Thyroid gland (tissue), 4 donors: ENCODE measurements at regions not wholly inside any gene's neighbourhood (a gene's known extent, or its start where the extent isn't known, plus 50 kb on each side); places are given as distances from the start of the nearest gene placed in this dataset.

Experiments
- DNase-seq, 2 donors: peaks; one replicate each; pipeline ENCODE4 v3.0.0-alpha.2; 2019
- H3K27ac ChIP-seq, 3 donors: fragments of 200-600 bp; sonication (generic); 1 replicate in 2 of 3; 2 replicates in 1 of 3; pipeline ENCODE4 v1.5.1; 2016 to 2019; ENCODE audit warnings: mild to moderate bottlenecking in 1 of 3, moderate library complexity in 1 of 3
- H3K27me3 ChIP-seq: fragments of 200-600 bp; sonication (generic); one replicate; pipeline ENCODE4 v1.5.1; 2019
- H3K36me3 ChIP-seq, 2 donors: fragments of 200-600 bp; sonication (generic); one replicate each; pipeline ENCODE4 v1.5.1; 2016 to 2019
- H3K4me1 ChIP-seq, 2 donors: fragments of 200-600 bp; sonication (generic); one replicate each; pipeline ENCODE4 v1.5.1; 2017 to 2019
- H3K4me3 ChIP-seq, 3 donors: fragments of 200-600 bp; sonication (generic); replicated peaks in 1 of 3; 1 replicate in 2 of 3; 2 replicates in 1 of 3; pipeline ENCODE4 v1.5.1; 2016; ENCODE audit warnings: mild to moderate bottlenecking in 1 of 3
- H3K9me3 ChIP-seq: fragments of 200-600 bp; sonication (generic); one replicate; pipeline ENCODE4 v1.5.1; 2017
- CTCF ChIP-seq, 6 experiments: fragments of 200-600 bp in 3 of 6; fragments of 450-650 bp in 3 of 6; sonication (generic) in 3 of 6; IDR thresholded peaks; one replicate each; pipeline ENCODE4 v1.5.1; 2016 to 2019; ENCODE audit warnings: antibody characterized with exemption in 6 of 6, mild to moderate bottlenecking in 2 of 6, inconsistent platforms in 1 of 6, moderate library complexity in 1 of 6
- POLR2A ChIP-seq, 2 donors: fragments of 450-650 bp; IDR thresholded peaks; one replicate each; pipeline ENCODE4 v1.6.1; 2017; ENCODE audit warnings: antibody characterized with exemption in 2 of 2, mild to moderate bottlenecking in 2 of 2, moderate library complexity in 1 of 2
- WGBS, 2 donors: methylation state at CpG; one replicate each; pipeline ENCODE4 v1.1.5; 2017; 5-methylcytosine and 5-hydroxymethylcytosine counted together
- intact Hi-C: fragments of 100-400 bp; cut with DNase I; formaldehyde crosslinking; loops from one replicate; pipeline ENCODE4 v1.15.1; 2023

- WGBS, 2 donors = 84 to 89% methylated on average over 5 of the region's 5 CpGs
- no peak for DNase-seq
Measured at GRCh38 chrX:13893826-13894225, 76.9 kb upstream of the GPM6B start.

DNA sequence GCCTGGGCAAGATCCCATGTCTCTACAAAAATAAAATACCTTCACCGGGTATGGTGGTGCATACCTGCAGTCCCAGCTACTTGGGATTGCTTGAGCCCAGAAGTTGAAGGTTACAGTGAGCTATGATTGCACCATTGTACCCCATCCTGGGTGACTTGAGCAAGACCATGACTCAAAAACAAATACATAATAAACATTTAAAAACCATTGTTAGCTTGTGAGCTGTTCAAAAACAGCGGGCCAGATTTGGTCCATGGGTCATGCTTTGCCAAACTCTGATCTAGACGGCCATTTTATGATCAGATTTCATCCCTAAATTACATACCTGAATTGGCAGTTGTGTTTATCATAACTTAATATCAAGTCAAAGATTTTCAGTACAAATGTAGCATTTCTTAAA is 76.0 kb upstream of the GPM6B start:
- TF ChIP-seq POLR2A (IDR thresholded peaks at IDR 0.05) (no peak), CTCF (IDR thresholded peaks at IDR 0.05) (no peak)
- H3K27ac ChIP-seq = no peak overlapping the region
- H3K4me3 ChIP-seq = no peak overlapping the region
- WGBS, 2 donors = 100% methylated on average over 2 to 3 of the region's 3 CpGs
- no peaks in the 10 kb centered on the region for H3K36me3 ChIP-seq
- H3K4me1 ChIP-seq = no peaks in the 10 kb centered on the region
- no peak for DNase-seq
- no peaks in the 10 kb centered on the region for H3K9me3 ChIP-seq
- intact Hi-C loops = no loop called here
- H3K27me3 ChIP-seq = no peaks in the 10 kb centered on the region

More at GRCh38 chrX:13893826-13894225, 76.9 kb upstream of the GPM6B start:
- Histone ChIP-seq H3K4me3 (no peak overlapping the region), H3K27ac (no peak overlapping the region), H3K27me3 (no peaks in the 10 kb centered on the region), H3K9me3 (no peaks in the 10 kb centered on the region), H3K36me3 (no peaks in the 10 kb centered on the region), H3K4me1 (no peaks in the 10 kb centered on the region)
- intact Hi-C loops = no loop called here
- no peak for TF ChIP-seq POLR2A (IDR thresholded peaks at IDR 0.05)
- TF ChIP-seq CTCF (IDR thresholded peaks at IDR 0.05) = no peak

DNA sequence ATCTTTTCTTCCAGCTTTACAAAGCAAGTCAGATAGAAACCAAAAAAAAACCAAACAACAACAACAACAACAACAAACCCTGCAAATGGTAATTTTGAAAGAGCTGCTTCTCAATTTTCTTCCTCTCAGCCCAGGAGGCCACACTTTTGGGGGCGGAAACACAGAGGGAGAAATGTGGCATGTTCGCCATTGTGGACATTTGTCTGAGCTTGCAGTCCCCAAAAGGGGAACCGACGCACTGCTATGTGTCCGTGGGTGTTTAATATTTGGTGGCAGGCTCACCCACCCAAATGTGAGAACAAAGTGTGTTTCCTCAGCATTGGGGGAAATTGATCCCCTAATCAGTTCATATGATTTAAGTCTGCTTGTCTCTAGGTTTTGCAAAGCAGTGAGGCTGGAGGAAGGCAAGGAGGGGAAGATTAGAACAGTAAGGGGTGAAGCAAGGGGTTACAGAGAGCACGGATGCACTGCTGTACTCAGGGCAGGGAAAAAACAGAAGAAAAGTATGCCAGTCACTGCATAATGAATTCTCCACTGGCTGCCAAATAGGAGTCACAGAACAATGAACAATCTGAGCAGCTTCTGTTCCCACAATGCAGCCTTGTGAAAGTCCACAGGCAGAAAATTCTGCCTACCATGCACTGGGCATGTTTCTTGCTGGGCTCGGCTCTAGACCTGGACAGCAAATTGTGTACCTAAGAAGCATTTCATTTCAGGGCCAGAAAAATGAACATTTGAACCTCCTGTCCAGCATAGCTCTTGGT is 74.7 kb upstream of the GPM6B start:
- Histone ChIP-seq H3K27me3 (no peaks in the 10 kb centered on the region), H3K4me1 (no peaks in the 10 kb centered on the region), H3K27ac (no peak overlapping the region), H3K4me3 (no peak overlapping the region), H3K36me3 (no peaks in the 10 kb centered on the region), H3K9me3 (no peaks in the 10 kb centered on the region)
- DNase-seq = peak; percentile 2 to 17
- no peak for TF ChIP-seq POLR2A (IDR thresholded peaks at IDR 0.05)
- TF ChIP-seq CTCF (IDR thresholded peaks at IDR 0.05) = no peak
- WGBS, 2 donors = 70 to 74% methylated on average over 7 of the region's 7 CpGs
- intact Hi-C loops = no loop called here

DNA sequence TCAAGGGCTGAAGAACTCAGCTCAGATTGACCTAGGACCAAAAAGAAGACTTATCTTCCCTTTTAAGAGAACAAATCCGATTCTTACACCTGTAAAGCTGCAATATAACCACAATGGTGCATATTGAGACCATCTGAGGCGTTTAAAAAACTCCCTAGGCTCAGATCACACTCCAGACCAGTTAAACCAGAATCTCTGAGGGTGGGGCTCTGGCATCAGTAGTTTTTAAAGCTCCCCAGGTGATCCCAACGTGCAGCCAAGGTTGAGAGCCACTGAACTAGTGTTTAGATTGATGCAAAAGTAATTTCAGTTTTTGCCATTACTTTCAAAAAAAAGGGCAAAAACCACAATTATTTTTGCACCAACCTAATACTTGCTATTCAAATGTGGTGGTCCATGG is 73.9 kb upstream of the GPM6B start:
- TF ChIP-seq CTCF (IDR thresholded peaks at IDR 0.05) = no peak
- no peak for TF ChIP-seq POLR2A (IDR thresholded peaks at IDR 0.05)
- Histone ChIP-seq H3K9me3 (no peaks in the 10 kb centered on the region), H3K27ac (no peak overlapping the region), H3K27me3 (no peaks in the 10 kb centered on the region), H3K36me3 (no peaks in the 10 kb centered on the region), H3K4me3 (no peak overlapping the region), H3K4me1 (no peaks in the 10 kb centered on the region)
- intact Hi-C loops = no loop called here
- WGBS, 2 donors = 78% methylated on average over 3 of the region's 3 CpGs
- no peak for DNase-seq

GRCh38 chrX:13888284-13888683 is 71.4 kb upstream of the GPM6B start:
- Histone ChIP-seq H3K9me3 (no peaks in the 10 kb centered on the region), H3K4me1 (no peaks in the 10 kb centered on the region), H3K27me3 (no peaks in the 10 kb centered on the region), H3K36me3 (no peaks in the 10 kb centered on the region), H3K4me3 (no peak overlapping the region), H3K27ac (no peak overlapping the region)
- intact Hi-C loops = no loop called here
- no peak for DNase-seq
- WGBS, 2 donors = 80 to 86% methylated on average over 8 of the region's 8 CpGs
- TF ChIP-seq POLR2A (IDR thresholded peaks at IDR 0.05) (no peak), CTCF (IDR thresholded peaks at IDR 0.05) (no peak)
